ENCODE measurements at regions not wholly inside any gene's neighbourhood (a gene's known extent, or its start where the extent isn't known, plus 50 kb on each side); places are given as distances from the start of the nearest gene placed in this dataset.

DNA sequence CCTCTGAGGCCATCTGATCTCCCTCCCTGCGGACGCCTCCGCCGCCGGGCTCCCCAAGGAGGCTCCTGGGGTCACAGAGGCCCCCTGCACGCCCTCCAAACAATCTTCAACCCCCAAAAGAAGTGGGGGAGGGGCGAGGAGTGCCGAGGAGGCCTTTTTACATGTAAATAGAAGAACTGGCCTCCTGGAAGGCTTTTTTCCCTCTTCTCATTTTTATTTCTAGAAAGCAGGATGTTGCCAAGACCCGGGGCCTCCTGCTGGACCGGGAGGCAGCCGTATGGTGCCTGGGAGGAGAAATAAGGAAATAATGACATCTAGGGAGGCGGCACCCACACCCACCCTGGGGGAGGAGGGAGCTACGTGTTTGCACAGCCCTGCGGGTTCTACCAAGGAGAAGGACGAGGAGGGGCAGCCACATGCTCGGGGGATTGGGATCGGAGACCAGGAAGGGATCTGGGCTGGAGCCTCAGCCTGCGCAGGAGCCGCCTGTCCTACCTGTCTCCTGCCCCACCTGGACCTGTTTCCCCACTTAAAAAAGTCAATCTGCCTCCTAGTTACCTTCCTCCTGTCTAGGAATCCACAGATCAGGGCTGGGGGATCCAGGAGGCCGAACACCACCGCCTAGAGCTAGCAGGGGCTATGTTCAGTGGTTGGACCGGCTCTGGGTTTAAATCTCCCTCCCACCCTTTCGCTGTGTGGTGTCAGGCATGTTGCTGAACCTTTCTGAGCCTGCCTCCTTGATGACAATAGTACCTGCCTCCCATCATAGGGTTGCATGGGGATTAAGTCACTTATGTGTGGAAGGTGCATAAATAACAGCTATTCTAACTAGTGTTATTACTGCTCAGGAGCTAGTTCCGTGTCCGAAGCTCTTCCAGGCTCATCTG is 175.7 kb upstream of the GSE1 start:
- no peaks in the 10 kb centered on the region for H3K79me2 ChIP-seq (ENCODE audit: low read depth)
- BruUV-seq (replicated peaks), result no TSS peak
- no peak overlapping the region for H3K4me2 ChIP-seq
- intact Hi-C loops (cut with micrococcal nuclease; ENCODE audit: unreplicated experiment), result no loop called here
- peaks cover 6% of the 10 kb centered on the region; the same call in 1 of the 2 replicates for H3F3A ChIP-seq (ENCODE audit: insufficient read depth, low read depth)
- TF ChIP-seq EZH2 (IDR thresholded peaks at IDR 0.05; ENCODE audit: low read depth), result no peak
- TF ChIP-seq, protein P1, sequence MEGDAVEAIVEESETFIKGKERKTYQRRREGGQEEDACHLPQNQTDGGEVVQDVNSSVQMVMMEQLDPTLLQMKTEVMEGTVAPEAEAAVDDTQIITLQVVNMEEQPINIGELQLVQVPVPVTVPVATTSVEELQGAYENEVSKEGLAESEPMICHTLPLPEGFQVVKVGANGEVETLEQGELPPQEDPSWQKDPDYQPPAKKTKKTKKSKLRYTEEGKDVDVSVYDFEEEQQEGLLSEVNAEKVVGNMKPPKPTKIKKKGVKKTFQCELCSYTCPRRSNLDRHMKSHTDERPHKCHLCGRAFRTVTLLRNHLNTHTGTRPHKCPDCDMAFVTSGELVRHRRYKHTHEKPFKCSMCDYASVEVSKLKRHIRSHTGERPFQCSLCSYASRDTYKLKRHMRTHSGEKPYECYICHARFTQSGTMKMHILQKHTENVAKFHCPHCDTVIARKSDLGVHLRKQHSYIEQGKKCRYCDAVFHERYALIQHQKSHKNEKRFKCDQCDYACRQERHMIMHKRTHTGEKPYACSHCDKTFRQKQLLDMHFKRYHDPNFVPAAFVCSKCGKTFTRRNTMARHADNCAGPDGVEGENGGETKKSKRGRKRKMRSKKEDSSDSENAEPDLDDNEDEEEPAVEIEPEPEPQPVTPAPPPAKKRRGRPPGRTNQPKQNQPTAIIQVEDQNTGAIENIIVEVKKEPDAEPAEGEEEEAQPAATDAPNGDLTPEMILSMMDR (conservative IDR thresholded peaks at IDR 0.05), result no peak
- H3K4me3 ChIP-seq, result no peak overlapping the region
- DNase-seq, result no peak
- no peak overlapping the region for H3K27ac ChIP-seq
- no peaks in the 10 kb centered on the region; the same call in 1 of the 2 replicates for H4K20me1 ChIP-seq (ENCODE audit: insufficient read depth)
- ChIA-PET POLR2A (ENCODE audit: unreplicated experiment) (no interaction called here), CTCF (no interaction called here)
- no peaks in the 10 kb centered on the region for H3K4me1 ChIP-seq (replicated peaks; ENCODE audit: insufficient read depth)
- no peak overlapping the region for H2AFZ ChIP-seq
- no peaks in the 10 kb centered on the region for H3K27me3 ChIP-seq (ENCODE audit: insufficient read depth, low read depth)
- H3K36me3 ChIP-seq (ENCODE audit: low read depth), result no peaks in the 10 kb centered on the region
- H3K9me3 ChIP-seq (ENCODE audit: insufficient read depth, low read depth), result no peaks in the 10 kb centered on the region
- H3K9me2 ChIP-seq (ENCODE audit: insufficient read depth), result no peaks in the 10 kb centered on the region

- ChIA-PET CTCF (no interaction called here), POLR2A (ENCODE audit: unreplicated experiment) (no interaction called here)
These were observed 174.0 kb upstream of the GSE1 start for GRCh38 chr16:85438981-85439685.

GRCh38 chr16:85440744-85441143 is 172.4 kb upstream of the GSE1 start:
- Histone ChIP-seq H3F3A (ENCODE audit: insufficient read depth, low read depth) (peaks cover 6% of the 10 kb centered on the region; the same call in 1 of the 2 replicates), H3K36me3 (ENCODE audit: low read depth) (no peaks in the 10 kb centered on the region), H3K4me3 (no peak overlapping the region), H3K27me3 (ENCODE audit: insufficient read depth, low read depth) (no peaks in the 10 kb centered on the region), H2AFZ (no peak overlapping the region), H3K9me3 (ENCODE audit: insufficient read depth, low read depth) (no peaks in the 10 kb centered on the region), H3K4me1 (replicated peaks; ENCODE audit: insufficient read depth) (no peaks in the 10 kb centered on the region), H3K4me2 (no peak overlapping the region), H3K9me2 (ENCODE audit: insufficient read depth) (no peaks in the 10 kb centered on the region), H3K79me2 (ENCODE audit: low read depth) (no peaks in the 10 kb centered on the region), H4K20me1 (ENCODE audit: insufficient read depth) (no peaks in the 10 kb centered on the region; the same call in 1 of the 2 replicates), H3K27ac (no peak overlapping the region)
- no peak for DNase-seq
- TF ChIP-seq, protein P1 (conservative IDR thresholded peaks at IDR 0.05), result no peak
- TF ChIP-seq EZH2 (IDR thresholded peaks at IDR 0.05; ENCODE audit: low read depth), result no peak
- CTCF ChIA-PET, result no interaction called here
- POLR2A ChIA-PET (ENCODE audit: unreplicated experiment), result no interaction called here
- BruUV-seq (replicated peaks), result no TSS peak
- intact Hi-C loops (cut with micrococcal nuclease; ENCODE audit: unreplicated experiment), result loop anchor here (1.0 kb wide), 1 partner anchor 170 kb away; no protein-coding TSS in a partner anchor

More at GRCh38 chr16:85438981-85439685, 174.0 kb upstream of the GSE1 start:
- no peaks in the 10 kb centered on the region; the same call in 1 of the 2 replicates for H4K20me1 ChIP-seq (ENCODE audit: insufficient read depth)
- H3K27ac ChIP-seq, result no peak overlapping the region
- no peak for TF ChIP-seq EZH2 (IDR thresholded peaks at IDR 0.05; ENCODE audit: low read depth)
- TF ChIP-seq, protein P1 (conservative IDR thresholded peaks at IDR 0.05), result no peak
- no peaks in the 10 kb centered on the region for H3K27me3 ChIP-seq (ENCODE audit: insufficient read depth, low read depth)
- H2AFZ ChIP-seq, result no peak overlapping the region
- H3F3A ChIP-seq (ENCODE audit: insufficient read depth, low read depth), result peaks cover 6% of the 10 kb centered on the region; the same call in 1 of the 2 replicates
- no peaks in the 10 kb centered on the region for H3K9me2 ChIP-seq (ENCODE audit: insufficient read depth)
- intact Hi-C loops (cut with micrococcal nuclease; ENCODE audit: unreplicated experiment), result no loop called here
- H3K4me3 ChIP-seq, result no peak overlapping the region
- BruUV-seq (replicated peaks), result no TSS peak
- no peaks in the 10 kb centered on the region for H3K4me1 ChIP-seq (replicated peaks; ENCODE audit: insufficient read depth)
- no peaks in the 10 kb centered on the region for H3K79me2 ChIP-seq (ENCODE audit: low read depth)
- H3K36me3 ChIP-seq (ENCODE audit: low read depth), result no peaks in the 10 kb centered on the region
- no peak overlapping the region for H3K4me2 ChIP-seq
- H3K9me3 ChIP-seq (ENCODE audit: insufficient read depth, low read depth), result no peaks in the 10 kb centered on the region
- DNase-seq, result no peak

Data from PC-9 (cell line).